Endodermal cell (in vitro differentiated cells): ENCODE measurements at regions not wholly inside any gene's neighbourhood (a gene's known extent, or its start where the extent isn't known, plus 50 kb on each side); places are given as distances from the start of the nearest gene placed in this dataset.

Experiments used
- DNase-seq: peaks from one replicate; pipeline ENCODE4 v3.0.0-alpha.2; 2017
- H3K27ac ChIP-seq: 2 replicates; pipeline ENCODE4 v1.5.1; 2013; ENCODE audit warnings: mild to moderate bottlenecking, low read depth, low read length, moderate library complexity
- H3K27me3 ChIP-seq: 2 replicates; pipeline ENCODE4 v1.6.1; 2013; ENCODE audit warnings: mild to moderate bottlenecking, low read length, moderate library complexity; ENCODE audit not compliant: insufficient read depth, control insufficient read depth, poor library complexity, severe bottlenecking
- H3K36me3 ChIP-seq: 2 replicates; pipeline ENCODE4 v1.7.0; 2013; ENCODE audit warnings: mild to moderate bottlenecking, low read length, moderate library complexity; ENCODE audit not compliant: control insufficient read depth, insufficient read depth
- H3K4me1 ChIP-seq: one replicate; pipeline ENCODE4 v1.7.0; 2013; ENCODE audit warnings: low read length; ENCODE audit not compliant: control insufficient read depth, insufficient read depth
- H3K4me3 ChIP-seq: 2 replicates; pipeline ENCODE4 v1.5.1; 2013; ENCODE audit warnings: mild to moderate bottlenecking, low read length, moderate library complexity
- H3K9ac ChIP-seq: 2 replicates; pipeline ENCODE4 v1.6.1; 2013; ENCODE audit warnings: mild to moderate bottlenecking, low read length, moderate library complexity; ENCODE audit not compliant: poor library complexity, severe bottlenecking; ENCODE audit errors: extremely low read depth
- H3K9me3 ChIP-seq: 2 replicates; pipeline ENCODE4 v1.6.1; 2013; ENCODE audit warnings: mild to moderate bottlenecking, low read length, moderate library complexity; ENCODE audit not compliant: control insufficient read depth
- H3K27ac Mint-ChIP-seq: 2 replicates; pipeline ENCODE4 v1.8.0; 2020; ENCODE audit warnings: mixed read lengths
- H3K27me3 Mint-ChIP-seq: 2 replicates; pipeline ENCODE4 v1.8.0; 2021; ENCODE audit warnings: mild to moderate bottlenecking, mixed read lengths; ENCODE audit not compliant: insufficient read depth
- H3K36me3 Mint-ChIP-seq: 2 replicates; pipeline ENCODE4 v1.8.0; 2020; ENCODE audit warnings: low read depth, mixed read lengths
- H3K4me1 Mint-ChIP-seq: 2 replicates; pipeline ENCODE4 v1.8.0; 2020; ENCODE audit warnings: mixed read lengths
- H3K4me3 Mint-ChIP-seq: 2 replicates; pipeline ENCODE4 v1.8.0; 2020; ENCODE audit warnings: mild to moderate bottlenecking, moderate library complexity, mixed read lengths
- H3K9me3 Mint-ChIP-seq: 2 replicates; pipeline ENCODE4 v1.8.0; 2020; ENCODE audit warnings: mild to moderate bottlenecking, mixed read lengths
- WGBS, 2 experiments: methylation state at CpG; one replicate each; pipeline versions ENCODE4 v1.1.5 to v1.1.7; 2013; ENCODE audit warnings: missing lambda C conversion rate in 2 of 2, mixed read lengths in 1 of 2; ENCODE audit not compliant: insufficient coverage in 1 of 2, insufficient read length in 1 of 2; 5-methylcytosine and 5-hydroxymethylcytosine counted together
- TF ChIP-seq, protein P1 (sequence below): fragments of 200-600 bp; sonication (generic); conservative IDR thresholded peaks from 2 replicates; pipeline ENCODE4 v1.5.0; 2021; ENCODE audit warnings: antibody characterized with exemption, mild to moderate bottlenecking

DNA sequence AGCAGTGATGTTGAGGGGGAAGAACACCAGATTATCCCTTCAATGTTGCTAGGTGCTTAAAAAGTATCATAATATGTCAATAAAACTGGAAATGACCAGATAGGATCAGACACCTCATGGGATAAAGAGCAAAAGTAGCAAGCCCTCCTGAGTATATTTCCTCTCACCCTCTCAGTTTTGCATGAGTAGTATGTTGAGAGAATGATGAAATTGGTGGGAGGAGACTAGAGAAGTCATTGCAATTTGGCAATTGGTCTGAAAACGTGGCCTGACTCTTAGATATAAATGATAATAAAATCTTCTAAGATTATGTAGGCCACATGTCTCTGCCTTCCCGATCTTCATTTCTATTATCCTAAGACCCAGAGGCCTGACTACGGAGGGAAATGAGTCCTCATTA, 151.2 kb upstream of the ARRDC3 start:
- no peaks in the 10 kb centered on the region for H3K4me1 Mint-ChIP-seq
- DNase-seq: no peak
- no peaks in the 10 kb centered on the region for H3K36me3 Mint-ChIP-seq
- whole genome bisulfite sequencing, 2 experiments: 65% methylated on average over 2 of the region's 3 CpGs; no CpG with 5 or more reads in 1 of the 2 experiments
- no peaks in the 10 kb centered on the region for H3K27me3 ChIP-seq
- no peak overlapping the region for H3K4me3 Mint-ChIP-seq
- no peaks in the 10 kb centered on the region for H3K36me3 ChIP-seq
- no peak overlapping the region for H3K4me3 ChIP-seq
- H3K9me3 ChIP-seq: no peaks in the 10 kb centered on the region
- H3K27me3 Mint-ChIP-seq: no peaks in the 10 kb centered on the region
- H3K9me3 Mint-ChIP-seq: no peaks in the 10 kb centered on the region
- TF ChIP-seq, protein P1, sequence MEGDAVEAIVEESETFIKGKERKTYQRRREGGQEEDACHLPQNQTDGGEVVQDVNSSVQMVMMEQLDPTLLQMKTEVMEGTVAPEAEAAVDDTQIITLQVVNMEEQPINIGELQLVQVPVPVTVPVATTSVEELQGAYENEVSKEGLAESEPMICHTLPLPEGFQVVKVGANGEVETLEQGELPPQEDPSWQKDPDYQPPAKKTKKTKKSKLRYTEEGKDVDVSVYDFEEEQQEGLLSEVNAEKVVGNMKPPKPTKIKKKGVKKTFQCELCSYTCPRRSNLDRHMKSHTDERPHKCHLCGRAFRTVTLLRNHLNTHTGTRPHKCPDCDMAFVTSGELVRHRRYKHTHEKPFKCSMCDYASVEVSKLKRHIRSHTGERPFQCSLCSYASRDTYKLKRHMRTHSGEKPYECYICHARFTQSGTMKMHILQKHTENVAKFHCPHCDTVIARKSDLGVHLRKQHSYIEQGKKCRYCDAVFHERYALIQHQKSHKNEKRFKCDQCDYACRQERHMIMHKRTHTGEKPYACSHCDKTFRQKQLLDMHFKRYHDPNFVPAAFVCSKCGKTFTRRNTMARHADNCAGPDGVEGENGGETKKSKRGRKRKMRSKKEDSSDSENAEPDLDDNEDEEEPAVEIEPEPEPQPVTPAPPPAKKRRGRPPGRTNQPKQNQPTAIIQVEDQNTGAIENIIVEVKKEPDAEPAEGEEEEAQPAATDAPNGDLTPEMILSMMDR: no peak
- no peak overlapping the region for H3K27ac ChIP-seq
- H3K4me1 ChIP-seq: no peaks in the 10 kb centered on the region
- no peak overlapping the region for H3K27ac Mint-ChIP-seq
- H3K9ac ChIP-seq: no peak overlapping the region

DNA sequence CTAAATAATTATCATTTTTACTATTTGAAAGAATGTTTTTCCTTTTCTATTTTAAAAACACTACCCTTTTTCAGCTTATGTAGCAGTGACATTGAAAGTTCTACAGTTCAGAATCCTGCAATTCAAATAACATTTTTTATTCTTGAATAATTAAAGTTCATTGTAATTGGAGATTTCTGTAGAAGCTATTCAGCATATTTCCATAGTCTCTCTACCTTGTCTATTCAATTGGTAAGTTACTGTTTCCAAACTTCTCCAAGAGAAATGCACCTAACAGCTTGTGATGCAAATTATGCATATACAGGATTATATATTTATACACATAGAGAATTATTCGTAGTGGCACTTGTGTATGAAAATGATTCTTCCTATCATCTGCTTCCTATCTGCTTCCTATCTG, 149.7 kb upstream of the ARRDC3 start:
- Histone ChIP-seq H3K27me3 (no peaks in the 10 kb centered on the region), H3K4me3 (no peak overlapping the region), H3K27ac (no peak overlapping the region), H3K9me3 (no peaks in the 10 kb centered on the region), H3K36me3 (no peaks in the 10 kb centered on the region), H3K9ac (no peak overlapping the region), H3K4me1 (no peaks in the 10 kb centered on the region)
- no peaks in the 10 kb centered on the region for H3K4me1 Mint-ChIP-seq
- DNase-seq: no peak
- no CpG with 5 or more reads among the region's 1 CpG for WGBS, 2 experiments
- TF ChIP-seq, protein P1: no peak
- no peak overlapping the region for H3K27ac Mint-ChIP-seq
- no peaks in the 10 kb centered on the region for H3K27me3 Mint-ChIP-seq
- H3K4me3 Mint-ChIP-seq: no peak overlapping the region
- H3K36me3 Mint-ChIP-seq: no peaks in the 10 kb centered on the region
- no peaks in the 10 kb centered on the region for H3K9me3 Mint-ChIP-seq

DNA sequence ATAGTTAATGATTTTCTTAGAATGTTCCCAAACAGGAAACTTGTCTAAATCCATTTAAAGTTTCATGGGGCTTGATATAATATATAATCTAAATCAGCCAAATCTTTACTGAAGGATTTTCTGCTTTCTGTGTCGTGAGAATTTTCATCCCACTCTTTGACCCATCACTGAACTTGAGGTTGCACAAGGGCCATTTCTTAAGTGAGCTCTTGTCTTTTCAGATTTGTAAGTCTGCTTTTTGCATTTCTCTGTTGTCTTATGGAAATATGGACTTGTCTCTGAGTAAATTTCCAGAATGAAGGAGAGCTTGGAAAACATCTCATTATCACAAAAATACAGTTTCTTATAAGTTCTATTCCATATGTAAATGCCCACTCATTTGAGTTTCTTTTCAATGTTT, 149.2 kb upstream of the ARRDC3 start:
- TF ChIP-seq, protein P1: no peak
- 60 to 93% methylated on average over 1 of the region's 1 CpG for WGBS, 2 experiments

More for the DNA sequence above, 149.2 kb upstream of the ARRDC3 start:
- no peak for DNase-seq
- no peaks in the 10 kb centered on the region for H3K27me3 Mint-ChIP-seq
- H3K4me3 Mint-ChIP-seq: no peak overlapping the region
- Histone ChIP-seq H3K27me3 (no peaks in the 10 kb centered on the region), H3K36me3 (no peaks in the 10 kb centered on the region), H3K4me1 (no peaks in the 10 kb centered on the region), H3K4me3 (no peak overlapping the region), H3K27ac (no peak overlapping the region), H3K9ac (no peak overlapping the region), H3K9me3 (no peaks in the 10 kb centered on the region)
- no peaks in the 10 kb centered on the region for H3K9me3 Mint-ChIP-seq
- H3K4me1 Mint-ChIP-seq: no peaks in the 10 kb centered on the region
- no peak overlapping the region for H3K27ac Mint-ChIP-seq
- H3K36me3 Mint-ChIP-seq: no peaks in the 10 kb centered on the region
